Liver (tissue), 3 donors: ENCODE measurements at regions not wholly inside any gene's neighbourhood (a gene's known extent, or its start where the extent isn't known, plus 50 kb on each side); places are given as distances from the start of the nearest gene placed in this dataset.

Experiments used
- CTCF ChIP-seq: fragments of 150-350 bp; IDR thresholded peaks from 2 replicates; pipeline ENCODE4 v1.5.1; 2017; ENCODE audit warnings: improper control_type of control experiment, low read depth, low read length; ENCODE audit not compliant: missing input control
- RAD21 ChIP-seq, 2 donors: IDR thresholded peaks; 2 replicates each; pipeline ENCODE4 v1.6.1; 2016; ENCODE audit warnings: antibody characterized with exemption in 2 of 2, mild to moderate bottlenecking in 2 of 2
- REST ChIP-seq: IDR thresholded peaks from 2 replicates; pipeline ENCODE4 v1.6.1; 2016; ENCODE audit warnings: antibody characterized with exemption, mild to moderate bottlenecking
- SP1 ChIP-seq: IDR thresholded peaks from 2 replicates; pipeline ENCODE4 v1.6.1; 2018; ENCODE audit warnings: antibody characterized with exemption, mild to moderate bottlenecking
- ZBTB33 ChIP-seq: IDR thresholded peaks from 2 replicates; pipeline ENCODE4 v1.6.1; 2016; ENCODE audit warnings: antibody characterized with exemption
- donor health status: healthy.
- donor health status: healthy.

- TF ChIP-seq RAD21 (IDR thresholded peaks at IDR 0.05) (no peak), REST (no peak), CTCF (no peak), ZBTB33 (no peak), SP1 (no peak)
These were observed 734.2 kb downstream of the RAPGEF2 start for GRCh38 chr4:159837071-159837470.
